ENCODE measurements at regions not wholly inside any gene's neighbourhood (a gene's known extent, or its start where the extent isn't known, plus 50 kb on each side); places are given as distances from the start of the nearest gene placed in this dataset.
A peak's percentile ranks its signal among the peaks of the same experiment; 100 is the strongest.

DNA sequence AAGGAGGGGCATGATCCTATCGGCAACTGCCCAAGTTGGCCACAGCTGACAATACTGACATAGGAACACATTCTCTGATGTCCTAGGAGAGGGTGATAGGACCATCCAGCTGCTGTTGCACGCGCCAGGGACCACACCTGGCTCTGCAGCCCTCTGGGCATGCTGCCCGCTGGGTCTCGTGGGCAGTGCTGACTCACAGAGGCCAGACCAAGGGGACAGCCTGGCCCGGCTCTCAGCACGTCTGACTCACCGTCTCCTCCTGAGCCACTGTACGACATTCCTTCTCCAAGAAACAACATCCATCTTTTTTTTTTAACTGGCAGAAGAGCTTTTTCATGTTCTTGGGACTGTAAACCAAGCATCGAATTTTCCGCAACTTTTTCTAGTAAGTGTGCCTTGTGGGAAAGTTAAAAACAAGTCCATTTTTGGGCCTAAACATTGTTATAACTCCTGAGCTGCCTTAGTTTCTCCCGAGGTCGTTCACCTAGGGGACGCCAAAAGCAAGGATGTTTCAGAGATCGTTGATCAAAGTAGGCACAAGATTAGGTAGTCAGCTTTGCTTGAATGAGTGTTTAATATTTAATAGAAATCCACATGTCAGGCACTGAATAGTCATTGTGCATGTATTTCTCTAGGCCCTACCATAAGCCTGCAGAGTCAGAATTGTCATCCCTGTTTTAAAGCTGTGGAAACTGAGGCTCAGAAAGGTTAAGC, 100.3 kb downstream of the TTC32 start:
- Histone ChIP-seq H3K27ac (ENCODE audit: low read depth, low read length) (peak overlapping the region; percentile 3), H3K4me3 (ENCODE audit: low read depth, low read length) (no peak overlapping the region), H3K9me3 (ENCODE audit: control insufficient read depth, insufficient read depth, low read length) (no peaks in the 10 kb centered on the region), H3K27me3 (ENCODE audit: control insufficient read depth, insufficient read depth, low read length) (no peaks in the 10 kb centered on the region)
- peak; percentile 94 for DNase-seq (ENCODE audit: low read depth, low spot score)
- TF ChIP-seq, protein P1, sequence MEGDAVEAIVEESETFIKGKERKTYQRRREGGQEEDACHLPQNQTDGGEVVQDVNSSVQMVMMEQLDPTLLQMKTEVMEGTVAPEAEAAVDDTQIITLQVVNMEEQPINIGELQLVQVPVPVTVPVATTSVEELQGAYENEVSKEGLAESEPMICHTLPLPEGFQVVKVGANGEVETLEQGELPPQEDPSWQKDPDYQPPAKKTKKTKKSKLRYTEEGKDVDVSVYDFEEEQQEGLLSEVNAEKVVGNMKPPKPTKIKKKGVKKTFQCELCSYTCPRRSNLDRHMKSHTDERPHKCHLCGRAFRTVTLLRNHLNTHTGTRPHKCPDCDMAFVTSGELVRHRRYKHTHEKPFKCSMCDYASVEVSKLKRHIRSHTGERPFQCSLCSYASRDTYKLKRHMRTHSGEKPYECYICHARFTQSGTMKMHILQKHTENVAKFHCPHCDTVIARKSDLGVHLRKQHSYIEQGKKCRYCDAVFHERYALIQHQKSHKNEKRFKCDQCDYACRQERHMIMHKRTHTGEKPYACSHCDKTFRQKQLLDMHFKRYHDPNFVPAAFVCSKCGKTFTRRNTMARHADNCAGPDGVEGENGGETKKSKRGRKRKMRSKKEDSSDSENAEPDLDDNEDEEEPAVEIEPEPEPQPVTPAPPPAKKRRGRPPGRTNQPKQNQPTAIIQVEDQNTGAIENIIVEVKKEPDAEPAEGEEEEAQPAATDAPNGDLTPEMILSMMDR (IDR thresholded peaks at IDR 0.05; ENCODE audit: low read depth, low read length), result no peak
- POLR2A ChIA-PET, result interaction anchor here (0.6 to 1.3 kb wide), 6 partner anchors 29 to 443 kb away, joined by 3 to 6 read pairs (median 3); partner anchors contain the start of gene OSR1
- CTCF ChIA-PET, result interaction anchor here (1.7 kb wide), 1 partner anchor 15 kb away, joined by 4 read pairs; no protein-coding TSS in a partner anchor

DNA sequence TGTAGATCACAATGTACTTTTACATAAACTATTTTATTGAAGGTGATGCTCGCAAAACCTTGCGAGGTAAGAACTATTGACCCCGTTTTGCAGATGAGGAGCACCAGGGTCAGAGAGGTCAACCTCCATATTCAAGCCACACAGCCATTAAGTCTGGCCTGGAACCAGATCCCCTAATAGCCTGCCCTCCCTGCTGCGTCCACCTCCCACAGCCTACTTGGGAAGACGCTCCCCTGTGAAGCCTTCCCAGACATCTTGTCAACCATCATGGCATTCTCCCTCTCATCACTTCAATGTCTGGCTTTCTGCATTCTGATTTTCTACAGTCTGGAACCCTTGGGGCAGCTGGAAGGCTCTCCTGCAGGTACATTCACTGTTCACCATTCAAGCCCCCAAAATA, 101.0 kb downstream of the TTC32 start:
- TF ChIP-seq, protein P1 (IDR thresholded peaks at IDR 0.05; ENCODE audit: low read depth, low read length), result no peak
- H3K4me3 ChIP-seq (ENCODE audit: low read depth, low read length), result no peak overlapping the region
- peak overlapping the region; percentile 3 for H3K27ac ChIP-seq (ENCODE audit: low read depth, low read length)
- H3K9me3 ChIP-seq (ENCODE audit: control insufficient read depth, insufficient read depth, low read length), result no peaks in the 10 kb centered on the region
- DNase-seq (ENCODE audit: low read depth, low spot score), result no peak
- CTCF ChIA-PET, result no interaction called here
- no peaks in the 10 kb centered on the region for H3K27me3 ChIP-seq (ENCODE audit: control insufficient read depth, insufficient read depth, low read length)
- POLR2A ChIA-PET, result interaction anchor here (1.0 to 1.2 kb wide), 2 partner anchors 67 to 189 kb away, joined by 3 read pairs; no protein-coding TSS in a partner anchor

DNA sequence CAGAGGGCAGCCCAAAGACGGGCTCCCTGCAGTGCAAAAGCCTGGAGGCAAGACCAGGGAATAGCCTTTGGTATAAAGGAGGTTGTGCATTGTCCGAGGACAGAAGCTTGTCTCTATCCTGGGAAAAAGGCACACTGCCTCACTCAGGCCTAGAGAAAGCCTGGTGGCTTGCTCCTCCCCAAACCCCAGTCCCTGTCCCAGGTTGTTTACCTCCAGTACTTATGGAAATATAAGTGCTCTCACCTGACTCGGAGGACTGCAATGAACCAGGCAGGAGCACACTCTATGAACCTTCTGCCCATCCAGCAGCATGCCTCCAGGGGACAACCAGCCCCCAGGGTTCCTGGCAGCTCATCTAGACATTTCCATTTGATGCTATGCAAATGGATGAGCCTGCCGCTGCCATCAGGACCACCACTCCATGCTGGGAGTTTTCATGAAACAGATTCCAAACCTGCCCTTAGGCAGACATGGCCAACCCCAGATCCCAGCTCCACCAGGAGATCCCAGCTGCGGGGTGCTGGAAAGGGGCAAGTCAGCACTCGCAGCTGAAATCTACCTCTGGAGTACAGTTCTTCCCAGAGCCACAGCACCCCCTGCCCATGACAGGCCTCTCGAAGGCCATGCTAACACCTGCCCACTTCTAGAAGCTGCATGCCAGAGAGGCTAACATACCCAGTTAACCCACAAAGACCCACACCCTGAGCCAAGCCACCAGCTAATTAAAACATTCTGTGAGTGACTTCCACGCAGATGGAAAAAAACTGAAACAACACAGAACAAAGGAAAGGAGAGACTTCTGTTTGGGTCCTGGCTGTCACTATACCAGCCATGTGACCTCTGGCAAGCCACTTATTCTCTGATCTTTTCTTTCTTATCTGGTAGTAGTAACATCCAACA, 101.7 kb downstream of the TTC32 start:
- Histone ChIP-seq H3K4me3 (ENCODE audit: low read depth, low read length) (no peak overlapping the region), H3K27me3 (ENCODE audit: control insufficient read depth, insufficient read depth, low read length) (no peaks in the 10 kb centered on the region), H3K27ac (ENCODE audit: low read depth, low read length) (no peak overlapping the region), H3K9me3 (ENCODE audit: control insufficient read depth, insufficient read depth, low read length) (no peaks in the 10 kb centered on the region)
- ChIA-PET POLR2A (no interaction called here), CTCF (no interaction called here)
- TF ChIP-seq, protein P1 (IDR thresholded peaks at IDR 0.05; ENCODE audit: low read depth, low read length), result no peak
- no peak for DNase-seq (ENCODE audit: low read depth, low spot score)

DNA sequence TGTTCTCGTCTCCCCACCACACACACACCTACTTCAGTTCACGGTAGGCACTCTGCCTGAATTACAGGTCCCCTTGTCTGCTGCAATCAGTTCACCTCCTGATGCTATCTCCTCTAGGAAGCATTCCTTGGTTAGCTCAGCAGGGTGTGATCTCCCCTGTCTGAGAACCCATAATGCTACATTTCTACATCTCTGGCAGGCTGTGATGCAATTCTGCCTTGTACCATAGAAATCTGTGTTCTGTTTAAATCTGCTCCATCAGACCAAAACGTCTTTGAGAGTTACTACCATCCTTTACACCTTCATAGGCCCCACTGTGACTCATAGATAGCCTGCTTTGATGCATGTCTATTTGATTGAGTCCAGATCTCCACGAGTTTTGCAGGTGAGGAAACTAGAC, 103.9 kb downstream of the TTC32 start:
- Histone ChIP-seq H3K27me3 (ENCODE audit: control insufficient read depth, insufficient read depth, low read length) (no peaks in the 10 kb centered on the region), H3K9me3 (ENCODE audit: control insufficient read depth, insufficient read depth, low read length) (no peaks in the 10 kb centered on the region), H3K27ac (ENCODE audit: low read depth, low read length) (no peak overlapping the region), H3K4me3 (ENCODE audit: low read depth, low read length) (no peak overlapping the region)
- DNase-seq (ENCODE audit: low read depth, low spot score), result no peak
- ChIA-PET CTCF (no interaction called here), POLR2A (no interaction called here)
- TF ChIP-seq, protein P1 (IDR thresholded peaks at IDR 0.05; ENCODE audit: low read depth, low read length), result no peak
